Right lobe of liver (tissue), 4 donors: ENCODE measurements at regions not wholly inside any gene's neighbourhood (a gene's known extent, or its start where the extent isn't known, plus 50 kb on each side); places are given as distances from the start of the nearest gene placed in this dataset.

Experiments used
- POLR2A ChIP-seq: fragments of 450-650 bp; IDR thresholded peaks from one replicate; pipeline ENCODE4 v1.6.1; 2017; ENCODE audit warnings: antibody characterized with exemption, mild to moderate bottlenecking
- TF ChIP-seq, protein P1 (sequence below), 4 donors: fragments of 200-600 bp in 3 of 4; fragments of 450-650 bp in 1 of 4; IDR thresholded peaks; one replicate each; pipeline versions ENCODE4 v1.5.1 to v1.8.0; 2016 to 2022; ENCODE audit warnings: antibody characterized with exemption in 4 of 4, mild to moderate bottlenecking in 2 of 4
- donor health status: DM: no; HTN: no; CAD: no.
- donor health status: DM: no; HTN: no; CAD: no.
- donor health status: DM: no; HTN: yes; CAD: no.

DNA sequence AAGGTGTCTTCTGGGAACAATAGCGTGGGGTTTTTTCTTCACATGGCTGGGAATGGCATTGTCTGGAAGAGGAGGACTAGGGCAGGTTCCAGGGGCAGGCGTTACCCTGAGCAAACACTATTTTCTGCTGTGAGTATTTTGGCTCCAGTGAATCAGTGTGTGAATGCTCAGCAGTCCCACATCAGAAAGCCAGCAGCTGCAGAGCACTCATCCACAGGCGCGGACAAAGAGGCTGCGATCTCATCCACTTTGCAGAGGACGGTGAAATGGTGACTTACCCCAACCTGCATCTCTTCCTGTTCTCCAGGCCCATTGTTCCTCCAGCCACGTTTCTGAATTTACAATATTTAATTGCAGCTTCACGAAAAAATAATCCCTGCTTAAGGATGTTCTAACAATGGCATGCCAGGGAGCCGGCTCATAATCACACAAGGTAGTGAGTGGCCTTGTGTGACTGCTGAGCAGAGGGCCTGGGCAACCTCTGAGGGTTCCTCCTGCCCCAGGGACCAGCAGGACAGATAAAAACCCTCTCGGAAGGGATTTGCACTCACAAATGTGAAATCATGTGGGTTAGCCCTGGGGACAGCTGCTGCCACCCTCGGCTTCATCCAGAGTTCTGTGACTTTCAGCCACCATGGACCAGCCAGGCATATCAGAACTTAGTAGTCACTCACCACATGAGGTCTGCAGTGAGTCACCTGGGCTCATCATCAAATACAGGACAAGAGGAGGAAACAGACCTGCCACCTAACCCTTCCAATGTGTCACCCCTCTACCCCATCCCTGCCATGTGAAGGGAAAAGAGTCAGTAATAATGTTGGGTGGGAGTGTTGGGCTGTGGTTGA lies 65.0 kb upstream of the EN2 start:
- TF ChIP-seq, protein P1, sequence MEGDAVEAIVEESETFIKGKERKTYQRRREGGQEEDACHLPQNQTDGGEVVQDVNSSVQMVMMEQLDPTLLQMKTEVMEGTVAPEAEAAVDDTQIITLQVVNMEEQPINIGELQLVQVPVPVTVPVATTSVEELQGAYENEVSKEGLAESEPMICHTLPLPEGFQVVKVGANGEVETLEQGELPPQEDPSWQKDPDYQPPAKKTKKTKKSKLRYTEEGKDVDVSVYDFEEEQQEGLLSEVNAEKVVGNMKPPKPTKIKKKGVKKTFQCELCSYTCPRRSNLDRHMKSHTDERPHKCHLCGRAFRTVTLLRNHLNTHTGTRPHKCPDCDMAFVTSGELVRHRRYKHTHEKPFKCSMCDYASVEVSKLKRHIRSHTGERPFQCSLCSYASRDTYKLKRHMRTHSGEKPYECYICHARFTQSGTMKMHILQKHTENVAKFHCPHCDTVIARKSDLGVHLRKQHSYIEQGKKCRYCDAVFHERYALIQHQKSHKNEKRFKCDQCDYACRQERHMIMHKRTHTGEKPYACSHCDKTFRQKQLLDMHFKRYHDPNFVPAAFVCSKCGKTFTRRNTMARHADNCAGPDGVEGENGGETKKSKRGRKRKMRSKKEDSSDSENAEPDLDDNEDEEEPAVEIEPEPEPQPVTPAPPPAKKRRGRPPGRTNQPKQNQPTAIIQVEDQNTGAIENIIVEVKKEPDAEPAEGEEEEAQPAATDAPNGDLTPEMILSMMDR (IDR thresholded peaks at IDR 0.05): no peak
- TF ChIP-seq POLR2A: no peak
